Loucy (cell line): ENCODE measurements at regions not wholly inside any gene's neighbourhood (a gene's known extent, or its start where the extent isn't known, plus 50 kb on each side); places are given as distances from the start of the nearest gene placed in this dataset.

Source experiments
- H2AFZ ChIP-seq: fragments of 200-600 bp; sonication (generic); 2 replicates; pipeline ENCODE4 v1.6.0; 2016; ENCODE audit warnings: antibody characterized with exemption, mild to moderate bottlenecking, low read length, moderate library complexity
- H3F3A ChIP-seq: fragments of 200-600 bp; 2 replicates; pipeline ENCODE4 v1.6.0; 2016; ENCODE audit warnings: antibody characterized with exemption, low read depth, mild to moderate bottlenecking
- H3K27me3 ChIP-seq: fragments of 200-600 bp; sonication (generic); 2 replicates; pipeline ENCODE4 v1.6.1; 2014; ENCODE audit warnings: low read length, mild to moderate bottlenecking; ENCODE audit not compliant: insufficient read depth, poor library complexity, severe bottlenecking
- H3K36me3 ChIP-seq: fragments of 200-600 bp; sonication (generic); 2 replicates; pipeline ENCODE4 v1.6.1; 2016; ENCODE audit warnings: low read length; ENCODE audit not compliant: insufficient read depth
- H3K4me1 ChIP-seq: fragments of 200-600 bp; sonication (generic); 2 replicates; pipeline ENCODE4 v1.5.1; 2014; ENCODE audit warnings: low read length, mild to moderate bottlenecking; ENCODE audit not compliant: insufficient read depth, poor library complexity, severe bottlenecking
- H3K4me2 ChIP-seq: fragments of 200-600 bp; sonication (generic); 2 replicates; pipeline ENCODE4 v1.6.0; 2014; ENCODE audit warnings: antibody characterized with exemption, low read length, low read depth, mild to moderate bottlenecking; ENCODE audit not compliant: poor library complexity, severe bottlenecking
- H3K4me3 ChIP-seq: fragments of 200-600 bp; sonication (generic); 2 replicates; pipeline ENCODE4 v1.5.1; 2014; ENCODE audit warnings: low read length, mild to moderate bottlenecking, mixed read lengths; ENCODE audit not compliant: poor library complexity, severe bottlenecking
- H3K79me2 ChIP-seq: fragments of 200-600 bp; sonication (generic); 2 replicates; pipeline ENCODE4 v1.6.1; 2014; ENCODE audit warnings: low read length; ENCODE audit not compliant: insufficient read depth
- H3K9ac ChIP-seq: fragments of 200-600 bp; sonication (generic); 2 replicates; pipeline ENCODE4 v1.6.0; 2014; ENCODE audit warnings: mild to moderate bottlenecking, low read depth, low read length, moderate library complexity; ENCODE audit not compliant: poor library complexity, severe bottlenecking
- H3K9me2 ChIP-seq: fragments of 200-600 bp; sonication (generic); replicated peaks from 2 replicates; pipeline ENCODE4 v1.6.1; 2016; ENCODE audit warnings: low read depth, low read length, mixed read lengths
- H3K9me3 ChIP-seq: fragments of 200-600 bp; sonication (generic); 2 replicates; pipeline ENCODE4 v1.6.1; 2014; ENCODE audit warnings: mild to moderate bottlenecking, antibody characterized with exemption, low read length, low read depth; ENCODE audit not compliant: insufficient read depth
- H4K20me1 ChIP-seq: fragments of 200-600 bp; sonication (generic); 2 replicates; pipeline ENCODE4 v1.6.0; 2014; ENCODE audit warnings: antibody characterized with exemption, low read length, mild to moderate bottlenecking; ENCODE audit not compliant: insufficient read depth, poor library complexity, severe bottlenecking
- CTCF ChIP-seq: fragments of 200-600 bp; sonication (generic); conservative IDR thresholded peaks from 2 replicates; pipeline ENCODE4 v1.5.1; 2014; ENCODE audit warnings: mild to moderate bottlenecking, antibody characterized with exemption, low read length
- EZH2phosphoT487 ChIP-seq: fragments of 200-600 bp; IDR thresholded peaks from 2 replicates; pipeline ENCODE4 v1.6.1; 2018; ENCODE audit warnings: antibody characterized with exemption, mild to moderate bottlenecking, moderate library complexity, borderline replicate concordance

- no peaks in the 10 kb centered on the region for H3K79me2 ChIP-seq
- H3K4me1 ChIP-seq: no peaks in the 10 kb centered on the region
- no peak overlapping the region for H3K4me3 ChIP-seq
- no peaks in the 10 kb centered on the region for H3K27me3 ChIP-seq
- no peaks in the 10 kb centered on the region for H3K36me3 ChIP-seq
- H3F3A ChIP-seq: no peaks in the 10 kb centered on the region
- no peak for TF ChIP-seq EZH2phosphoT487
- H2AFZ ChIP-seq: no peak overlapping the region
- H3K9me3 ChIP-seq: no peaks in the 10 kb centered on the region; the same call in 1 of the 2 replicates
- H3K4me2 ChIP-seq: no peak overlapping the region
- H3K9ac ChIP-seq: no peak overlapping the region
- no peaks in the 10 kb centered on the region for H4K20me1 ChIP-seq
- H3K9me2 ChIP-seq: no peaks in the 10 kb centered on the region
Measured at GRCh38 chr12:125491553-125491952, 426.3 kb downstream of the AACS start.

- H2AFZ ChIP-seq: no peak overlapping the region
- H3K9ac ChIP-seq: no peak overlapping the region
- H3K4me2 ChIP-seq: no peak overlapping the region
- TF ChIP-seq CTCF (no peak), EZH2phosphoT487 (no peak)
- H3F3A ChIP-seq: no peaks in the 10 kb centered on the region
- H3K36me3 ChIP-seq: no peaks in the 10 kb centered on the region
- no peaks in the 10 kb centered on the region for H3K79me2 ChIP-seq
- H3K4me3 ChIP-seq: no peak overlapping the region
- H3K4me1 ChIP-seq: no peaks in the 10 kb centered on the region
- H3K9me2 ChIP-seq: no peaks in the 10 kb centered on the region
- H4K20me1 ChIP-seq: no peaks in the 10 kb centered on the region
- no peaks in the 10 kb centered on the region; the same call in 1 of the 2 replicates for H3K9me3 ChIP-seq
- no peaks in the 10 kb centered on the region for H3K27me3 ChIP-seq
Measured at GRCh38 chr12:125492354-125493270, 427.4 kb downstream of the AACS start.

- H3K79me2 ChIP-seq: no peaks in the 10 kb centered on the region
- H3K9me2 ChIP-seq: no peaks in the 10 kb centered on the region
- H3K27me3 ChIP-seq: no peaks in the 10 kb centered on the region
- H3F3A ChIP-seq: no peaks in the 10 kb centered on the region
- H4K20me1 ChIP-seq: no peaks in the 10 kb centered on the region
- no peak overlapping the region for H2AFZ ChIP-seq
- H3K36me3 ChIP-seq: no peaks in the 10 kb centered on the region
- H3K4me2 ChIP-seq: no peak overlapping the region
- no peaks in the 10 kb centered on the region for H3K4me1 ChIP-seq
- TF ChIP-seq CTCF: no peak
- no peaks in the 10 kb centered on the region; the same call in 1 of the 2 replicates for H3K9me3 ChIP-seq
- no peak overlapping the region for H3K4me3 ChIP-seq
- no peak overlapping the region for H3K9ac ChIP-seq
Measured at GRCh38 chr12:125493704-125494308, 428.6 kb downstream of the AACS start.
